Right ventricle myocardium superior (tissue), 1 donor: ENCODE measurements at regions not wholly inside any gene's neighbourhood (a gene's known extent, or its start where the extent isn't known, plus 50 kb on each side); places are given as distances from the start of the nearest gene placed in this dataset.
A peak's percentile ranks its signal among the peaks of the same experiment; 100 is the strongest.

Experiments
- ATAC-seq: fragments of 200-7000 bp; cut with Tn5 transposase; one replicate; pipeline ENCODE4 v1.9.1; 2020; ENCODE audit warnings: mild to moderate bottlenecking; ENCODE audit not compliant: poor library complexity
- DNase-seq: peaks from one replicate; pipeline ENCODE4 v3.0.0-alpha.2; 2020
- intact Hi-C: fragments of 100-400 bp; cut with DNase I; formaldehyde crosslinking; loops from one replicate; pipeline ENCODE4 v1.11.2; 2022
- donor health status: DM: no; HTN: yes; CAD: no; lungs with severe emphysema.

- intact Hi-C loops: no loop called here
- no peak for ATAC-seq
These were observed 373.2 kb upstream of the MMS22L start for GRCh38 chr6:97656236-97656635.

GRCh38 chr6:97656706-97657350 is 373.8 kb upstream of the MMS22L start:
- ATAC-seq: no peak
- intact Hi-C loops: no loop called here

More at GRCh38 chr6:97656236-97656635, 373.2 kb upstream of the MMS22L start:
- no peak for DNase-seq

GRCh38 chr6:97658090-97658489 is 375.1 kb upstream of the MMS22L start:
- no peak for ATAC-seq
- intact Hi-C loops: no loop called here
- no peak for DNase-seq

More at GRCh38 chr6:97656706-97657350, 373.8 kb upstream of the MMS22L start:
- DNase-seq: no peak

- intact Hi-C loops: no loop called here
- ATAC-seq (no peak), DNase-seq (no peak)
These were observed 380.2 kb upstream of the MMS22L start for GRCh38 chr6:97663252-97663651.

GRCh38 chr6:97665446-97665845 is 382.4 kb upstream of the MMS22L start:
- DNase-seq (no peak), ATAC-seq (no peak)
- intact Hi-C loops: no loop called here

- no peak for DNase-seq
- ATAC-seq: no peak
- intact Hi-C loops: no loop called here
These were observed 383.9 kb upstream of the MMS22L start for GRCh38 chr6:97666889-97667288.

GRCh38 chr6:97668716-97669115 is 385.7 kb upstream of the MMS22L start:
- intact Hi-C loops: no loop called here
- ATAC-seq (peak; percentile 64), DNase-seq (peak; percentile 40)

- intact Hi-C loops: no loop called here
These were observed 386.4 kb upstream of the MMS22L start for GRCh38 chr6:97669191-97670031.

GRCh38 chr6:97674802-97675201 is 391.8 kb upstream of the MMS22L start:
- ATAC-seq (no peak), DNase-seq (no peak)
- intact Hi-C loops: no loop called here

More at GRCh38 chr6:97669191-97670031, 386.4 kb upstream of the MMS22L start:
- ATAC-seq (peak; percentile 90), DNase-seq (peak; percentile 41)

GRCh38 chr6:97677626-97678025 is 394.6 kb upstream of the MMS22L start:
- intact Hi-C loops: no loop called here
- no peak for ATAC-seq
- no peak for DNase-seq

- ATAC-seq (no peak), DNase-seq (no peak)
- intact Hi-C loops: no loop called here
These were observed 404.9 kb upstream of the MMS22L start for GRCh38 chr6:97687916-97688315.

- intact Hi-C loops: no loop called here
- no peak for DNase-seq
- no peak for ATAC-seq
These were observed 406.2 kb upstream of the MMS22L start for GRCh38 chr6:97689078-97689754.

GRCh38 chr6:97697456-97697855 is 414.4 kb upstream of the MMS22L start:
- DNase-seq: no peak
- ATAC-seq: no peak
- intact Hi-C loops: no loop called here

GRCh38 chr6:97701801-97702200 is 418.8 kb upstream of the MMS22L start:
- ATAC-seq: no peak

GRCh38 chr6:97702248-97702647 is 419.2 kb upstream of the MMS22L start:
- intact Hi-C loops: no loop called here
- no peak for DNase-seq
- ATAC-seq: no peak

More at GRCh38 chr6:97701801-97702200, 418.8 kb upstream of the MMS22L start:
- no peak for DNase-seq
- intact Hi-C loops: no loop called here

GRCh38 chr6:97703661-97704060 is 420.6 kb upstream of the MMS22L start:
- DNase-seq (no peak), ATAC-seq (no peak)
- intact Hi-C loops: no loop called here

GRCh38 chr6:97705568-97705967 is 422.6 kb upstream of the MMS22L start:
- ATAC-seq (no peak), DNase-seq (no peak)
- intact Hi-C loops: no loop called here

GRCh38 chr6:97712751-97713150 is 429.7 kb upstream of the MMS22L start:
- ATAC-seq (no peak), DNase-seq (no peak)
- intact Hi-C loops: no loop called here

GRCh38 chr6:97714772-97715171 is 431.8 kb upstream of the MMS22L start:
- intact Hi-C loops: no loop called here
- DNase-seq (no peak), ATAC-seq (no peak)

GRCh38 chr6:97717086-97717485 is 434.1 kb upstream of the MMS22L start:
- DNase-seq (no peak), ATAC-seq (no peak)
- intact Hi-C loops: no loop called here
